SK-N-SH (cell line): ENCODE measurements at regions not wholly inside any gene's neighbourhood (a gene's known extent, or its start where the extent isn't known, plus 50 kb on each side); places are given as distances from the start of the nearest gene placed in this dataset.

Experiments
- MXI1 ChIP-seq: IDR thresholded peaks from 2 replicates; pipeline ENCODE4 v1.6.1; 2012; ENCODE audit warnings: mild to moderate bottlenecking, low read depth, low read length, improper control_type of control experiment
- RFX5 ChIP-seq: IDR thresholded peaks from 2 replicates; pipeline ENCODE4 v1.6.1; 2012; ENCODE audit warnings: mild to moderate bottlenecking, improper control_type of control experiment, low read length

GRCh38 chr18:38750751-38751150, 1185.2 kb upstream of the CELF4 start:
- no peak for TF ChIP-seq MXI1
- TF ChIP-seq RFX5, result no peak
